HG02798 (cell line): ENCODE measurements at regions not wholly inside any gene's neighbourhood (a gene's known extent, or its start where the extent isn't known, plus 50 kb on each side); places are given as distances from the start of the nearest gene placed in this dataset.

Experiments used
- ATAC-seq: cut with Tn5 transposase; IDR thresholded peaks from one replicate; pipeline ENCODE4 v1.9.1; 2021; ENCODE audit warnings: mild to moderate bottlenecking; ENCODE audit not compliant: unreplicated experiment, poor library complexity

DNA sequence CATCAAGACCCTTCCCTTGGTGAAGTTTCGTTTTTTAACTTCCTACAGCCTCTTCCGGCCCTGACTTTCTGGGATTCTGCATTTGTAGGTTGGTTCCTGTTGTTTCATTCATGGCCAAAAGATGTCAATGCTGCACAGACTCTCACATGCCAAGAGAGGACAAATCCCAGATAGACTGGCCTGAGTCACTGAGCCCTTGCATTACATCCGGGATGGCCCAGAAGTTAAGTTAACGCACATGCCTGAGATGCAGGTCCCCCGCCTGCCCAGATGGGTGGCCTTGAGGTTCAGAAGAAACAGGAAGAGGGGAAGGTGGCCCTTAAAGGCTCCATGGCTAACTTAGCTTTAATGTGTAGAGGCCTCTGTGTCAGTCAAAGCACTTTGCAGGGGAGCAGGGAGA, 51.6 kb upstream of the SRGAP3 start:
- ATAC-seq, result no peak

DNA sequence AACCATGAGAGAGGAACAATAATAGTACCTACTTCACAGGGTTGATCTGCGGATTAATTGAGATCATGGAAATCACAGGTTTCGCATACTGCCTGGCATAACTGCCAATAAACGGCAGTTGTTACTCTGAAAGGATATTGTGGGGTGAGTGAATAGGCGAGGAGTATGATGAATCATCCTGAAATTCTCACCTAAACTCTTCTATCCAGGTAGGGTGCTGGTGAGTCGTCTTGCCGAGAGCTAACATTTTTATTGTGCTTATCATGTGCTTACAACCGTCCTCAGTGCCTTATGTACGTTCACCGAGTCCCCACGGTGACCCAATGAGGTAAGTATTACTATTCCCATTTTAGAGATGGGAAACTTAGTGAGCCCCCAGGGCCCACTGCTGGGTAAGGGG, 52.4 kb upstream of the SRGAP3 start:
- no peak for ATAC-seq

DNA sequence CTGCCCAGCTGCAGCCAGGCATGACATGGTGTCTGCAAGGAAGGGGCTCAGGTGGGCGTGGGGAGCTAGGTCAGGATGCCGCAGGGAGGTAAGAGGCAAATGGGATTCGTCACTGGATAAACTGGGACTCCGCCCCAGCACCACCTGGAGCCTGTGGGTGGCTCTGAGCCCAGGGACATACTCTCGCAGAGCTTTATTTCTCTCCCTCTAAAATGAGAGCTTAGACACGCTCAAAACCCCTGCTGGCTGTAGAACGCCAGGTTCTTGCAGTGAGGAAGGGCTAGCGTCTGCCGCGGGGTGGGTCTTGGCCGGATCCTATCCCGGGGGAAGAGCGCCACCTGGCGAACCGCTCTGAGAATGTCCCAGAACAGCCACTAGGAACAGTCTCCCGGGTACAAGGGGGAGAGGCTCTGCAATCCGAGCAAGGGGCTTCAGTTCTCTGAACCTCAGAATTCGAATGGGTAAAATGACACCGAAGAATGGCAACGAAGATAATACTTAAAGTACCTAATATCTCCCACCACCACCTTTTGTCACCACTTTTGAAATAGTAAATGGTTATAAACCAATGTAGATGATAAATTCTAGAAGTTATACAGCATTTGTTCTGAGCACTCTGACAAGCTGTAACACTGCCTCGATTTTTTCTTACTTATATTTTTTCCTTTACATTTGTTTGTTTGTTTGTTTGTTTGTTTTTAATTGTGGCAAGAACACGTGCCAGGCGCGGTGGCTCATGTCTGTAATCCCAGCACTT, 53.2 kb upstream of the SRGAP3 start:
- peak; percentile 87 for ATAC-seq

DNA sequence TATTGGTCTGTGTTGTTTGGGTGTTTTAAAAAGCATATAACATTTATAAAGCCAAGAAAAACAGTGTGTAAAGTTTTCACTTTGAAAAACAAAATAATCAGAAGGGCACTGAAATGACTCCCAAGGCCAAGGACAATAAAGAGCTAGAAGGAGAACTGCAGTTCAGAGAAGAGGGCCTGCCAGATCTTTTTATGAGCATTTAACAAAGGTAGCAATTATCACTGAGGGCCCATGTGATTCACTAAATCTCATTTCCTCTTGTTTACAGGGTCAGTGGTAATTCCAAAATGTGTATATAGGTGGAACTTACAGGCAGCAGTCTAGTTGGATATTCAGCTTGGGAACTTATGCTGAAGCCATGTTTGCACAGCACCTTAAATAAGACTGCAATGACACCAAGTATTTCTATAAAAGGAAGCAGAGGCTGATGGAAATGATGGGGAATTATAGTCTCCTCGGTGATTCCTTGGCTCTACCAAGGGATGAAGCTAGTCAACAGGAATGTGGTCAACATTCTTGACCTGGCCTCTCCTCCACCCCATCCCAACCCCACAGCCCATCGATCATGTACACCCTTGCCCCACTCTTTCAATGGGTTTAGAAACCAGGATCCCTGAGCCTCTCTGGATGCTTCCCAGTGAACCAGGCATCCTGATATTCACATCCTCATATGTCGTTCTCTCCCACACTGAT, 54.4 kb upstream of the THUMPD3 start:
- ATAC-seq, result no peak

DNA sequence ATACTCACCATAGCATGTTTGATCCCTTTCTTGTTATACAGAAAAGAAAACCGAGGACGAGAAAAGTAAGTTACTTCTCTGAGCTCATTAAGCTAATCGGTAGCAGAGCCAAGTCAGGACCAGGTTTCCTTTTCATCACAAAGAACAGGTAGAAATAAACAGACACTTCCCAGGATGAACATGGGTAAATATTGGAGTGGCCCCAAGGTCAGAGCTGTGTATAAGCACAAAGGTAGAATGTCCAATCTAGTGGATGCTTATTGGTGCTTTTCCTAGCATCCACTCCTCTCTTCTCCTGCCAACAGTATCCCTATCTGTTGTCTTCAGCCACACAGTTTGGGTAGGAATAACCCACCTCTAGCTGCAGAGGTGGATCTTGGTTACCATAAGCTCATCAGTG, 52.8 kb upstream of the THUMPD3 start:
- no peak for ATAC-seq

DNA sequence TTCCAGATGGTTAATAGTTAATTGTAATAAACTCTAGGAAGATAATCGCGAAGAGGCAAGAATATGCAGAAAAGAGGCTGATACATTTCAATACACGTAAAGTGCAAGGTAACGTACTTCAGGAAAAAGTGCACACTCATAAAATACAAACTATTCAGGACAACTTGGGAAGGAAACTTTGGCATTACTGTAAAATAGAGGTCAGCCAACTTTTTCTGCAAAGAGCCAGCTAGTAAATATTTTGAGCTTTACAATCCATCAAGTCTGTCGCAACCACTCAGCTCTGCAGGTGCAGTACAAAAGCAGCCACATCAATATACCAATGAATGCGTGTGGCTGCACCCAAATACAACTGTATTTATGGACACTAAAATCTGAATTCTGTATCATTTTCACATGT, 51.6 kb upstream of the THUMPD3 start:
- no peak for ATAC-seq
